Astrocyte (in vitro differentiated cells and primary cell): ENCODE measurements at regions not wholly inside any gene's neighbourhood (a gene's known extent, or its start where the extent isn't known, plus 50 kb on each side); places are given as distances from the start of the nearest gene placed in this dataset.

ENCODE experiments used
- DNase-seq: peaks from one replicate; pipeline ENCODE4 v3.0.0-alpha.2; 2010; ENCODE audit warnings: low read depth
- FAIRE-seq: peaks from 2 replicates; lab custom pipeline; 2011; peaks lifted over from hg19 to GRCh38; lab: Jason Lieb, UNC
- H2AFZ ChIP-seq: 2 replicates; pipeline ENCODE4 v1.6.0; 2012; ENCODE audit warnings: low read depth, low read length, inconsistent platforms
- H3K27ac ChIP-seq: 2 replicates; pipeline ENCODE4 v1.5.1; 2011; ENCODE audit warnings: low read depth, low read length, inconsistent platforms
- H3K27me3 ChIP-seq: 2 replicates; pipeline ENCODE4 v1.6.0; 2011; ENCODE audit warnings: low read length, inconsistent platforms; ENCODE audit not compliant: insufficient read depth
- H3K36me3 ChIP-seq: 2 replicates; pipeline ENCODE4 v1.5.1; 2011; ENCODE audit warnings: low read length, inconsistent platforms; ENCODE audit not compliant: insufficient read depth
- H3K4me1 ChIP-seq: 2 replicates; pipeline ENCODE4 v1.5.1; 2011; ENCODE audit warnings: low read length, inconsistent platforms; ENCODE audit not compliant: insufficient read depth
- H3K4me2 ChIP-seq: 2 replicates; pipeline ENCODE4 v1.6.0; 2012; ENCODE audit warnings: low read length, inconsistent platforms
- H3K4me3 ChIP-seq: 2 replicates; pipeline ENCODE4 v1.5.1; 2011; ENCODE audit warnings: low read depth, mild to moderate bottlenecking, low read length, inconsistent platforms; ENCODE audit not compliant: insufficient read depth
- H3K79me2 ChIP-seq: 2 replicates; pipeline ENCODE4 v1.6.0; 2012; ENCODE audit warnings: mild to moderate bottlenecking, low read length, inconsistent platforms; ENCODE audit not compliant: insufficient read depth
- H3K9ac ChIP-seq: 2 replicates; pipeline ENCODE4 v1.6.0; 2012; ENCODE audit warnings: mild to moderate bottlenecking, low read length, inconsistent platforms
- H3K9me3 ChIP-seq: 2 replicates; pipeline ENCODE4 v1.5.1; 2012; ENCODE audit warnings: low read depth, mild to moderate bottlenecking, low read length, inconsistent platforms; ENCODE audit not compliant: insufficient read depth
- H4K20me1 ChIP-seq: 2 replicates; pipeline ENCODE4 v1.6.0; 2012; ENCODE audit warnings: low read length, inconsistent platforms; ENCODE audit not compliant: insufficient read depth
- H3K27ac Mint-ChIP-seq: one replicate; pipeline ENCODE4 v1.8.0; 2021; ENCODE audit warnings: mild to moderate bottlenecking, mixed read lengths; ENCODE audit not compliant: unreplicated experiment
- H3K27me3 Mint-ChIP-seq: one replicate; pipeline ENCODE4 v1.8.0; 2021; ENCODE audit warnings: low read depth, mixed read lengths; ENCODE audit not compliant: unreplicated experiment
- H3K36me3 Mint-ChIP-seq: one replicate; pipeline ENCODE4 v1.8.0; 2021; ENCODE audit warnings: low read depth, mixed read lengths; ENCODE audit not compliant: unreplicated experiment
- H3K4me1 Mint-ChIP-seq: one replicate; pipeline ENCODE4 v1.8.0; 2021; ENCODE audit warnings: low read depth, mixed read lengths; ENCODE audit not compliant: unreplicated experiment
- H3K4me3 Mint-ChIP-seq: one replicate; pipeline ENCODE4 v1.8.0; 2021; ENCODE audit warnings: mild to moderate bottlenecking, moderate library complexity, mixed read lengths; ENCODE audit not compliant: unreplicated experiment
- H3K9me3 Mint-ChIP-seq: one replicate; pipeline ENCODE4 v1.8.0; 2021; ENCODE audit warnings: mild to moderate bottlenecking, mixed read lengths; ENCODE audit not compliant: unreplicated experiment
- EZH2 ChIP-seq: IDR thresholded peaks from 2 replicates; pipeline ENCODE4 v1.6.1; 2012; ENCODE audit warnings: mild to moderate bottlenecking, low read length, inconsistent platforms; ENCODE audit not compliant: insufficient read depth
- TF ChIP-seq, protein P1 (sequence below): IDR thresholded peaks from 2 replicates; pipeline ENCODE4 v1.5.1; 2011; ENCODE audit warnings: low read depth, mild to moderate bottlenecking, inconsistent platforms, low read length, moderate library complexity; ENCODE audit not compliant: insufficient read depth

GRCh38 chr13:105825071-105825470 lies 710.4 kb downstream of the EFNB2 start:
- Mint-ChIP-seq H3K27me3 (peaks cover 7% of the 10 kb centered on the region), H3K4me3 (no peak overlapping the region), H3K36me3 (no peaks in the 10 kb centered on the region), H3K9me3 (peaks cover 6% of the 10 kb centered on the region), H3K27ac (no peak overlapping the region), H3K4me1 (no peaks in the 10 kb centered on the region)
- Histone ChIP-seq H3K27ac (no peak overlapping the region), H3K4me1 (no peaks in the 10 kb centered on the region), H3K4me2 (no peak overlapping the region), H3K79me2 (no peaks in the 10 kb centered on the region), H4K20me1 (no peaks in the 10 kb centered on the region), H3K4me3 (no peak overlapping the region), H2AFZ (no peak overlapping the region), H3K9me3 (no peaks in the 10 kb centered on the region), H3K27me3 (no peaks in the 10 kb centered on the region), H3K36me3 (no peaks in the 10 kb centered on the region), H3K9ac (no peak overlapping the region)
- DNase-seq (no peak), FAIRE-seq (no peak)
- no peak for TF ChIP-seq EZH2
- TF ChIP-seq, protein P1, sequence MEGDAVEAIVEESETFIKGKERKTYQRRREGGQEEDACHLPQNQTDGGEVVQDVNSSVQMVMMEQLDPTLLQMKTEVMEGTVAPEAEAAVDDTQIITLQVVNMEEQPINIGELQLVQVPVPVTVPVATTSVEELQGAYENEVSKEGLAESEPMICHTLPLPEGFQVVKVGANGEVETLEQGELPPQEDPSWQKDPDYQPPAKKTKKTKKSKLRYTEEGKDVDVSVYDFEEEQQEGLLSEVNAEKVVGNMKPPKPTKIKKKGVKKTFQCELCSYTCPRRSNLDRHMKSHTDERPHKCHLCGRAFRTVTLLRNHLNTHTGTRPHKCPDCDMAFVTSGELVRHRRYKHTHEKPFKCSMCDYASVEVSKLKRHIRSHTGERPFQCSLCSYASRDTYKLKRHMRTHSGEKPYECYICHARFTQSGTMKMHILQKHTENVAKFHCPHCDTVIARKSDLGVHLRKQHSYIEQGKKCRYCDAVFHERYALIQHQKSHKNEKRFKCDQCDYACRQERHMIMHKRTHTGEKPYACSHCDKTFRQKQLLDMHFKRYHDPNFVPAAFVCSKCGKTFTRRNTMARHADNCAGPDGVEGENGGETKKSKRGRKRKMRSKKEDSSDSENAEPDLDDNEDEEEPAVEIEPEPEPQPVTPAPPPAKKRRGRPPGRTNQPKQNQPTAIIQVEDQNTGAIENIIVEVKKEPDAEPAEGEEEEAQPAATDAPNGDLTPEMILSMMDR, result no peak

GRCh38 chr13:105821337-105821736 lies 714.1 kb downstream of the EFNB2 start:
- Histone ChIP-seq H4K20me1 (no peaks in the 10 kb centered on the region), H3K9me3 (no peaks in the 10 kb centered on the region), H3K79me2 (no peaks in the 10 kb centered on the region), H2AFZ (no peak overlapping the region), H3K27ac (no peak overlapping the region), H3K4me3 (no peak overlapping the region), H3K9ac (no peak overlapping the region), H3K27me3 (no peaks in the 10 kb centered on the region), H3K36me3 (no peaks in the 10 kb centered on the region), H3K4me1 (no peaks in the 10 kb centered on the region), H3K4me2 (no peak overlapping the region)
- DNase-seq (no peak), FAIRE-seq (no peak)
- Mint-ChIP-seq H3K9me3 (no peaks in the 10 kb centered on the region), H3K4me1 (no peaks in the 10 kb centered on the region), H3K27me3 (peaks cover 7% of the 10 kb centered on the region), H3K36me3 (no peaks in the 10 kb centered on the region), H3K4me3 (no peak overlapping the region), H3K27ac (no peak overlapping the region)
- TF ChIP-seq, protein P1, result no peak
- TF ChIP-seq EZH2, result no peak

GRCh38 chr13:105820415-105820814 lies 715.0 kb downstream of the EFNB2 start:
- Histone ChIP-seq H4K20me1 (no peaks in the 10 kb centered on the region), H3K27ac (no peak overlapping the region), H3K9ac (no peak overlapping the region), H3K4me3 (no peak overlapping the region), H3K36me3 (no peaks in the 10 kb centered on the region), H3K4me1 (no peaks in the 10 kb centered on the region), H2AFZ (no peak overlapping the region), H3K79me2 (no peaks in the 10 kb centered on the region), H3K4me2 (no peak overlapping the region), H3K9me3 (no peaks in the 10 kb centered on the region), H3K27me3 (no peaks in the 10 kb centered on the region)
- TF ChIP-seq EZH2, result no peak
- TF ChIP-seq, protein P1, result no peak
- Mint-ChIP-seq H3K4me1 (no peaks in the 10 kb centered on the region), H3K9me3 (no peaks in the 10 kb centered on the region), H3K27me3 (peaks cover 7% of the 10 kb centered on the region), H3K36me3 (no peaks in the 10 kb centered on the region), H3K4me3 (no peak overlapping the region), H3K27ac (no peak overlapping the region)
- DNase-seq (no peak), FAIRE-seq (no peak)
